Thyroid gland (tissue), 4 donors: ENCODE measurements at regions not wholly inside any gene's neighbourhood (a gene's known extent, or its start where the extent isn't known, plus 50 kb on each side); places are given as distances from the start of the nearest gene placed in this dataset.

Source experiments
- DNase-seq, 2 donors: peaks; one replicate each; pipeline ENCODE4 v3.0.0-alpha.2; 2019
- H3K27ac ChIP-seq, 3 donors: fragments of 200-600 bp; sonication (generic); 1 replicate in 2 of 3; 2 replicates in 1 of 3; pipeline ENCODE4 v1.5.1; 2016 to 2019; ENCODE audit warnings: mild to moderate bottlenecking in 1 of 3, moderate library complexity in 1 of 3
- H3K27me3 ChIP-seq: fragments of 200-600 bp; sonication (generic); one replicate; pipeline ENCODE4 v1.5.1; 2019
- H3K36me3 ChIP-seq, 2 donors: fragments of 200-600 bp; sonication (generic); one replicate each; pipeline ENCODE4 v1.5.1; 2016 to 2019
- H3K4me1 ChIP-seq, 2 donors: fragments of 200-600 bp; sonication (generic); one replicate each; pipeline ENCODE4 v1.5.1; 2017 to 2019
- H3K4me3 ChIP-seq, 3 donors: fragments of 200-600 bp; sonication (generic); replicated peaks in 1 of 3; 1 replicate in 2 of 3; 2 replicates in 1 of 3; pipeline ENCODE4 v1.5.1; 2016; ENCODE audit warnings: mild to moderate bottlenecking in 1 of 3
- H3K9me3 ChIP-seq: fragments of 200-600 bp; sonication (generic); one replicate; pipeline ENCODE4 v1.5.1; 2017
- POLR2A ChIP-seq, 2 donors: fragments of 450-650 bp; IDR thresholded peaks; one replicate each; pipeline ENCODE4 v1.6.1; 2017; ENCODE audit warnings: antibody characterized with exemption in 2 of 2, mild to moderate bottlenecking in 2 of 2, moderate library complexity in 1 of 2
- WGBS, 2 donors: methylation state at CpG; one replicate each; pipeline ENCODE4 v1.1.5; 2017; 5-methylcytosine and 5-hydroxymethylcytosine counted together
- intact Hi-C: fragments of 100-400 bp; cut with DNase I; formaldehyde crosslinking; loops from one replicate; pipeline ENCODE4 v1.15.1; 2023
- TF ChIP-seq, protein P1 (sequence below), 6 experiments: fragments of 200-600 bp in 3 of 6; fragments of 450-650 bp in 3 of 6; sonication (generic) in 3 of 6; IDR thresholded peaks; one replicate each; pipeline ENCODE4 v1.5.1; 2016 to 2019; ENCODE audit warnings: antibody characterized with exemption in 6 of 6, mild to moderate bottlenecking in 2 of 6, inconsistent platforms in 1 of 6, moderate library complexity in 1 of 6

DNA sequence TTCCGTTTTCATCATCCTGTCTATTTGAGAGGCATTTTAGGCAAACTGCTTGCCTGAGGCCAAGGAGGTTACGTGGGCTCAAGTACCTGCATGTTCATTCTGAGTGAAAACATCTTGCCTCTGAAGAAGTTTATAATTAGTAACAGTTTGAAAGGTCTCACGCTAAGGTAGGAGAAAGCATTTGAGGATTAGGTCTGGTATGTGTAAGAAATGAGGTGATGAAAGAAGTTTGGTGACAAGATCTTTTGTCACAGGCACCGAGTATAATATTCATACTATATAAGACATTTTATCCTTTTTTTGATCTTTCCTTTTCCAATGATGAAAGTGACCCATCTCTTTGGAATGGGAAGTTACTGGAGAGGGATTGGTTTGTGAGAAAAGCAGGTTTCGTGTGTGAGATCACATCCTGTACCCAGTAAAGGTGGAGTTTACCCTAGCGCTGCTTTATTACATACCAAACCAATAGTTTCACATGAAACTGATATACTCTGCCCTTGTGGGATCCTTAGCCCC, 98.7 kb upstream of the PDC start:
- Histone ChIP-seq H3K4me3 (no peak overlapping the region), H3K36me3 (no peaks in the 10 kb centered on the region), H3K4me1 (no peaks in the 10 kb centered on the region), H3K27me3 (no peaks in the 10 kb centered on the region), H3K27ac (no peak overlapping the region), H3K9me3 (no peaks in the 10 kb centered on the region)
- 63 to 65% methylated on average over 6 of the region's 6 CpGs for WGBS, 2 donors
- TF ChIP-seq POLR2A (IDR thresholded peaks at IDR 0.05), result no peak
- TF ChIP-seq, protein P1, sequence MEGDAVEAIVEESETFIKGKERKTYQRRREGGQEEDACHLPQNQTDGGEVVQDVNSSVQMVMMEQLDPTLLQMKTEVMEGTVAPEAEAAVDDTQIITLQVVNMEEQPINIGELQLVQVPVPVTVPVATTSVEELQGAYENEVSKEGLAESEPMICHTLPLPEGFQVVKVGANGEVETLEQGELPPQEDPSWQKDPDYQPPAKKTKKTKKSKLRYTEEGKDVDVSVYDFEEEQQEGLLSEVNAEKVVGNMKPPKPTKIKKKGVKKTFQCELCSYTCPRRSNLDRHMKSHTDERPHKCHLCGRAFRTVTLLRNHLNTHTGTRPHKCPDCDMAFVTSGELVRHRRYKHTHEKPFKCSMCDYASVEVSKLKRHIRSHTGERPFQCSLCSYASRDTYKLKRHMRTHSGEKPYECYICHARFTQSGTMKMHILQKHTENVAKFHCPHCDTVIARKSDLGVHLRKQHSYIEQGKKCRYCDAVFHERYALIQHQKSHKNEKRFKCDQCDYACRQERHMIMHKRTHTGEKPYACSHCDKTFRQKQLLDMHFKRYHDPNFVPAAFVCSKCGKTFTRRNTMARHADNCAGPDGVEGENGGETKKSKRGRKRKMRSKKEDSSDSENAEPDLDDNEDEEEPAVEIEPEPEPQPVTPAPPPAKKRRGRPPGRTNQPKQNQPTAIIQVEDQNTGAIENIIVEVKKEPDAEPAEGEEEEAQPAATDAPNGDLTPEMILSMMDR (IDR thresholded peaks at IDR 0.05), result no peak
- intact Hi-C loops, result no loop called here
- no peak for DNase-seq

GRCh38 chr1:186557147-186557777, 96.3 kb upstream of the PDC start:
- no peak for DNase-seq
- H3K36me3 ChIP-seq, result no peaks in the 10 kb centered on the region
- intact Hi-C loops, result no loop called here
- H3K27ac ChIP-seq, result no peak overlapping the region
- WGBS, 2 donors, result 74% methylated on average over 2 of the region's 2 CpGs
- no peak for TF ChIP-seq POLR2A (IDR thresholded peaks at IDR 0.05)
- TF ChIP-seq, protein P1 (IDR thresholded peaks at IDR 0.05), result no peak
- no peaks in the 10 kb centered on the region for H3K9me3 ChIP-seq
- no peak overlapping the region for H3K4me3 ChIP-seq
- H3K4me1 ChIP-seq, result no peaks in the 10 kb centered on the region
- no peaks in the 10 kb centered on the region for H3K27me3 ChIP-seq

DNA sequence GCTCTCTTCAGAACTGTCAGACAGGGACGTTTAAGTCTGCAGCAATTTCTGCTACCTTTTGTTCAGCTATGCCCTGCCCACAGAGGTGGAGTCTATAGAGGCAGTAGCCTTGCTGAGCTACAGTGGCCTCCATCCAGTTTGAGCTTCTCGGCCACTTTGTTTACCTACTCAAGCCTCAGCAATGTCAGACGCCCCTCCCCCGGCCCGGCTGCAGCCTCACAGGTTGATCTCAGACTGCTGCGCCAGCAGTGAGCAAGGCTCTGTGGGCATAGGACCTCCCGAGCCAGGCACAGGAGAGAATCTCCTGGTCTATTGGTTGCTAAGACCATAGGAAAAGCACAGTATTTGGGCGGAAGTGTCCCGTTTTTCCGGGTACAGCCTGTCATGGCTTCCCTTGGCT, 89.9 kb upstream of the PDC start:
- 90 to 91% methylated on average over 9 of the region's 10 CpGs for WGBS, 2 donors
- H3K9me3 ChIP-seq, result no peaks in the 10 kb centered on the region
- no peaks in the 10 kb centered on the region for H3K4me1 ChIP-seq
- H3K27me3 ChIP-seq, result no peaks in the 10 kb centered on the region
- H3K4me3 ChIP-seq, result no peak overlapping the region
- no peak for DNase-seq
- no peaks in the 10 kb centered on the region for H3K36me3 ChIP-seq
- no peak overlapping the region for H3K27ac ChIP-seq
- no peak for TF ChIP-seq POLR2A (IDR thresholded peaks at IDR 0.05)
- TF ChIP-seq, protein P1 (IDR thresholded peaks at IDR 0.05), result no peak
- intact Hi-C loops, result no loop called here

GRCh38 chr1:186541003-186541402, 80.1 kb upstream of the PDC start:
- no peaks in the 10 kb centered on the region for H3K9me3 ChIP-seq
- WGBS, 2 donors, result 94 to 95% methylated on average over 8 of the region's 8 CpGs
- no peak overlapping the region for H3K4me3 ChIP-seq
- H3K27me3 ChIP-seq, result no peaks in the 10 kb centered on the region
- H3K27ac ChIP-seq, result no peak overlapping the region
- intact Hi-C loops, result no loop called here
- no peak for DNase-seq
- H3K4me1 ChIP-seq, result no peaks in the 10 kb centered on the region
- no peak for TF ChIP-seq POLR2A (IDR thresholded peaks at IDR 0.05)
- TF ChIP-seq, protein P1 (IDR thresholded peaks at IDR 0.05), result no peak
- H3K36me3 ChIP-seq, result no peaks in the 10 kb centered on the region

- DNase-seq, result no peak
- intact Hi-C loops, result no loop called here
- H3K27ac ChIP-seq, result no peak overlapping the region
- H3K27me3 ChIP-seq, result no peaks in the 10 kb centered on the region
- WGBS, 2 donors, result 77 to 85% methylated on average over 3 of the region's 3 CpGs
- H3K4me3 ChIP-seq, result no peak overlapping the region
- H3K36me3 ChIP-seq, result no peaks in the 10 kb centered on the region
- no peaks in the 10 kb centered on the region for H3K4me1 ChIP-seq
- no peaks in the 10 kb centered on the region for H3K9me3 ChIP-seq
- no peak for TF ChIP-seq POLR2A (IDR thresholded peaks at IDR 0.05)
- TF ChIP-seq, protein P1 (IDR thresholded peaks at IDR 0.05), result no peak
Observed at GRCh38 chr1:186540521-186540920, 79.6 kb upstream of the PDC start.
